ENCODE measurements at regions not wholly inside any gene's neighbourhood (a gene's known extent, or its start where the extent isn't known, plus 50 kb on each side); places are given as distances from the start of the nearest gene placed in this dataset.

DNA sequence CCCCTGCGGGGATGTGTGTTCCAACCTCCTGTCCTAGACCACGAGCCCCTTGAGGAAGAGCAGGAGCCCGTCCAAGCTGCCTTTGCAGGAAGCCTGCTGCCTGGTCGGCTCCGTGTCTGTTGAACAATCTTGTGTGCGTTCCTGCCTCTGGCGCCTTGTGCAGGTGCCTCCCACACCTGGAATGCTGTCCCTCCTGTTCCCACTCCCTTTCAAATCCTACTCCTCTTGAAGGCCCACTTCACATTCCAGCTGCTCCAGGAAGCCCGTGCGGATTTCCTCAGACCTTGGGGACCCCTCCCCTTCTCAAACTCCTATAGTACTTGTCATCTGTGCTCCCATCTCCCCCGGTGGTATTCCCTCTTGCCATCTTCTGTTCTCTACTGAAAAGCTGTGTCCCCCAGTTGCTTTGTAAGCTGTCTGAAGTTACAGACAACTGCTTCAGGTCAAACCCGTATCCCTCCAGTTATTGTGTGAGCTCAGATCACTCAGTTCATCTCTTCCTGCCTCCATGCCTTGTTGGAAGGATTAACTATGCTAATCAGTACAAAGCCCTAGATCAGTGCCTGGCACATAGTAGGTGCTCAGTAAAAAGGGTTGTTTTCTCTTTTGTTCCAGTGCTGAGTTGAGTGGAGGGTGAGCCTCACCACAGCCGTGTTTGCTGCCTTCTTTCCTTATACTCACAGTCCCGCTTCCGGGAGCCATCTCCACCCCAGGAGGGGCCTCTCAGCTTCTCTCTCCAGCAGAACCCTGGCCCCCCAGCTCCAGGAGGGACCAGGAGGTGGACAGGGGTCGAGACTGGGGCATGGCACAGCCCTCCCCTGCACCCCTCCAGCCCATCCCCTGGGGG, 241.8 kb upstream of the CIBAR2 start:
- peak; percentile 26 for FAIRE-seq
- DNase-seq (ENCODE audit: insufficient read length, low spot score): no peak

DNA sequence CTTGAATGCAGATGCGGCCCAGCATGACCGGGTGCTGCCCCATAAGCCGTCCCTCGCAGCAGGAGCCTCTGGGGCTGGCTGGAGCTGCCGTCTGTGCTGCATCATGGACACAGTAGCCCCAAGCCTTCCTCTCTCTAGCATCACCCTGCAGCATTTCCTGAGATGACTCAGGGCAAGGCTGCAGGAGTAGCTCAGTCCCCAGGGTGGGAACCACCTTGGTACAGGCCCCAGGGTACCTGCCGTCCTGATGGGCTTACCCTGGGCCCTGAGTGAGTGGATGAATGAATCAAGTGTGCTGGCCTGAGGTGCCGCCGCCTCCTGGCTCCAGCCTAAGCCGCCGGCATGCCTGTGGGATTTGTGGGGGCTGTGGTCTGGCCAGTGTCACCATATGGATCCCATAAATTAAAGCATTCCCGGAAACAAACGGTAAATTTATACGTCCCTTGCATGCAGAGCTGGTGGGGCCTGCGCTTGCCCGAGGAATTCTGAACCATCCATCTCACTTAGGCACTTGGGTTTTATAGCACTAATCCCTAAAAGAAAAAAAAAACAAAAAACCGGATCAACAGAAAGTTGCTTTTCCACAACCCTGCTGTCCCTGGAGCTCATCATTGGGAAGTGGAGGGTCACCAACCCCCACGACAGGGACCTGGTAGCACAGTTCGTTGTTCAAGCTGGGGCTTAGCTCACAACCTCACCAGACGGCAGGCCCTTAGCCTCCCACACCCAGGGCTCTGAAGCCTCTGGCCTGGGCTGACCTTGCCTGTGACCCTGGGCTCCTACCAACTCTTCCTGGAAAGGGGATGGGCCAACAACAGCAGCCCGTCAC, 242.6 kb upstream of the CIBAR2 start:
- FAIRE-seq (peak; percentile 96), DNase-seq (ENCODE audit: insufficient read length, low spot score) (peak; percentile 96)

DNA sequence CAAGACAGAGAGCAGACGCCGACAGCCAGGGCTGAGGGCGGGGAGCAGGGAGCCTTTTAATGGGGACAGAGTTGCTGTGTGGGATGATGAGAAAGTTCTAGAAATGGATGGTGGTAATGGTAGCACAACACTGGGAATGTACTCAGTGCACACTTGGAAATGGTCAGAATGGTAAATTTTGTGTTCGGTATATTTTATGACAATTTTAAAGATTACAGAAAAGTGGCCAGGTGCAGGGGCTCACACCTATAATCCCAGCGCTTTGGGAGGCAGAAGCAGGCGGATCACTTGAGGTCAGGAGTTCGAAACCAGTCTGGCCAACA, 243.2 kb upstream of the CIBAR2 start:
- FAIRE-seq: no peak

DNA sequence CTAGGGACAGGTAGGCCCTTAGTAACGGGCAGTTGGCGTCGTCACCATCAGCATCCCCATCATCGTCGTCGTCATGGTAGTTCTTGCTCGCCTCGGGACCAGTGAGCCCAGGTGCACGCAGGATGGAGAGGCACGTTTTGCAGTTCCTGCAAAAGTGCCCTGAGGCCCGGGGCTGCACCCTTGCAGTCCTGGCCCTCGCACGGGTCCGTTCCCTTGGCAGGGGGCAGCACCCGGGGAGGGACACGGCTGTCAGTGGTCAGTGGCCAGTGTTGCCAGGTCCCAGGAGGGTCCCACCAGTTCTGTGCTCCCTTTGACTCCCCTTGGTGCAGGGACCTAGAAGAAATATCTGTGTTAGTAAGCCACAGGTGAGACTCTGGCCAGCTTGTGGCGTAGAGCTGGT, 243.9 kb upstream of the CIBAR2 start:
- DNase-seq (ENCODE audit: insufficient read length, low spot score) (no peak), FAIRE-seq (peak; percentile 40)

More for the DNA sequence above, 243.2 kb upstream of the CIBAR2 start:
- DNase-seq (ENCODE audit: insufficient read length, low spot score): no peak

DNA sequence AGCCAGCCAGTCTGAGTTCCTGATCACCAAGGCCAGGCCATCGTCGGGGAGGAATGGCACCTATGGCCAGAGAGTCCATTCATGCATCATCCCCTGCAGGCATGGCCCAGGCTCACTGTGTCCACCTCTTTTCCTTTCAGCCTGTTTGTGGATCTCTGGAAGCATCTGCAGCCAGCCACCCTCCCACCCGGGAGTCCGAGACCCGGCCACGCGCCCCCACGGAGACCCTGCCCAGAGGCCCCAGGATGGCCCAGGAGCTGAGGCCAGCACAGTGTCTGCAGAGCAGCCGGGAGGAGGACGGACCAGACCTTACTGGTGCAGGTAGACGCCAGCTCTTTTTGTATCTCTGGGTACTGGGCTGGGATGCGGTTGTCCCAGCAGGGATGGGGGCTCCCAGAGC, 245.1 kb upstream of the CIBAR2 start:
- no peak for DNase-seq (ENCODE audit: insufficient read length, low spot score)
- FAIRE-seq: peak; percentile 58

DNA sequence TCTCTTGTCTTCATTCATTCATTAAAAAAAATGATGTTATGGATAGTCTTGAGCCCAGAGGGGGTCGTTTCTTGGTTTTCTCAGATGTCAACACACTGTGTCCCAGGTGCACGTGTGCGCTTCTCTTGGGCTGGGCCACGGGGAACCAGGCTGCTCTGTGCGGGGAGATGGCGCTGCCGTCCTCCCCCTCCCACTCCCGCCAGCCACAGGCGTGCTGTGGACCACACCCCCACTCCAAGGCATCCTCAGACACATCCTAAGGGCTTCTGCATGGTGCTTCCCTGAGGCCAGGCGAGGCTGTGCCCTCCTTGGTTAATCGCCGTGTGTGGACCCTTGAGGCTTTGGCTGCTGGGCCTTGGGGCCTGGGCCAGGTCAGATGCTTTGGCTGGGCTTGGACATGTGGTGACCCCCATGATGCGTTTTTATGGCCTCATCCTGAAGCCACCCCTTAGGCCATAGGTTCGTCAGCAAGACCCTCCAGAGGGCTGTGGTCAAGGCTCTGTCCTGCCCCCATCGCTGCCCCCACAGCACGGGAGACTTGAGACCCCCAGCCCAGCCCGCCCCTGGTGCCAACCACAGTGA, 245.7 kb upstream of the CIBAR2 start:
- DNase-seq (ENCODE audit: insufficient read length, low spot score): no peak
- FAIRE-seq: no peak

DNA sequence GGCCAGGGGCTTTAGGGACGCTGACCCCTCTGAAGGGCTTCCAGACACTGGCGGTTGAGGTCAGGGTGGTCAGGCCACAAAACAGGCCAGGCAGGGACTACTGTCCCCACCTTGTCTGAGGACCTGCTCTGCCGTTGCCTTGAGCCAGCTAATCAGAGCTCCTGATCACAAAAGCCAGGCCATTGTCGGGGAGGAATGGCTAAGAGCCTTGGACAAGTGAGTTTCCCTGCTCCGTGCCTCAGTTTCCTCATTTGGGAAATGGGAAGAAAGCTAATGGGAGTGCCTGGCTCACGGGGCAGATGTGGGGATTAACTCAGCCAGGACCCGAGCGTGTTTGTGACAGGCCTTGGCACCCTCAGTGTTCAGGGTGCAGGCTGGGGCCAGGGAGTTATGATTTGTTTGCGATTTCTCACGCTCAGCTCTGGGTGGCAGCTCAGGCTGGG, 246.5 kb upstream of the CIBAR2 start:
- no peak for FAIRE-seq
- no peak for DNase-seq (ENCODE audit: insufficient read length, low spot score)

DNA sequence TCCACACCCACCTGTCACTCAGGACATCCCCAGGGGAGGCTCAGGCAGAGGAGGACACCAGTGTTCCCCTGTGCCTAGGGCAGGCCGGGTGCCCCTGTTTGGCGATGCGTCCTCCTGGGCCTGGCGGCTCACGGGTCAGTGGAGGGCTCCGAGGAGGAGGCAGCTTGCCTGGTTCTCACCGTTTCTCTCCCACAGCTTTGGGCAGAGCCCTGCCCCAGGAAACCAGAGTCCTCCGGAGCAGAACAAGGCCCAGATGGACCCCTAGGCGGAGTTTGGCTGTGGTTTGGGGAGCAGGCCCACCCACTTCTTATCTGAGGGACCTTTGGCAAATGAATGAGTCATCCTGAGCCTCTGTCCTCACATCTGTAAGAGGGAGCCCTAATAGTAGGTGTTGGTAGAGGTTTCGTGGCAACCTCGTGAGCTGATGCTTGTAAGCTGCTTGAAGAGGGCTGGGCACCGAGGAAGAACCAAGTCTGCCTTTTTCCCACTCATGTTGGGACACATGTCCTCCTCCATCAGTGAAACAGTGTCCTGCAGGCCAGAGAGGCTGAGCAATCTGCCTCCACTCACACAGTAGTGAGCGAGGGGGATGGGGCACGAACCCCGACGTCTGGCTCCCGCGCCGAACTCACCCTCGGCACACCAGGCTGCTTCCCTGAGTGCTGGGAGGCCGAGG, 247.0 kb upstream of the CIBAR2 start:
- FAIRE-seq: peak; percentile 42
- no peak for DNase-seq (ENCODE audit: insufficient read length, low spot score)

DNA sequence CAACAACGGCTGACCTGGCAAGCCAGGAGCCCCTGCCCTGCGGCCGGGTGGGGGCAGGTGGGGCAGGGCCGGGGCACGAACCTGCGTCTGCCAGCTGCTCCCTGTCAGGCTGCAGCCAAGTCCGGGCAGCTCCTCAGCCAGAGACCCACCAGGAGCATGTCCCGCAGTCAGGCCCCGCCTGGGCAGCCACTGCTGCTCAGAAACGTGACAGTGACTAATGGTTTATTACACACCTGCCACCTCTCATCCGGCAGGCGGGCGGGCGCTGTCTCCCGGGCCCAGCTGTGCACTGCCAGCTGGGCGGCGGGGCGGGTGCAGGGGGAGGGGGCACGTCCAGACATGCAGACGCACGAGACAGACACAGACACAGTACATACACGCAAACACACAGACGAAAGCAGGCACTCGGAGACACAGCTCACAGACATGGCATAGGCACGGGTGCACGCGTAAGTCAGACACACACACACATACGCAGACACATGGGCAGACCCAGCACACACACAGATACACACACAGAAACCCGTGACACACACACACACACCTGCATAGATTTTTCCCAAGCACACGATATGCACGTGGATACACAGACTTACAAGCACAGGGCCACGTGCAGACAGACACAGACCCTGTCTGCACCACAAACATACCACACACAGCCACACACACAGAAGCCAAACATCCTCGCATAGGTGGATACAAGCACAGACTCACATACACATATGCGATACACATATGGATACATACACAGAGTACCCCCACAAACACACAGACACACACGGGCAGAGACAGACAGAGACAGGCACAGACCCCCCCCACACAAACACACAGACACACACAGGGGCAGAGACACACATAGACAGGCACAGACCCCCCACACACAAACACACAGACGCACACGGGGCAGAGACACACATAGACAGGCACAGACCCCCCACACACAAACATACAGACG, 248.3 kb upstream of the CIBAR2 start:
- FAIRE-seq (peak; percentile 98), DNase-seq (ENCODE audit: insufficient read length, low spot score) (no peak)

DNA sequence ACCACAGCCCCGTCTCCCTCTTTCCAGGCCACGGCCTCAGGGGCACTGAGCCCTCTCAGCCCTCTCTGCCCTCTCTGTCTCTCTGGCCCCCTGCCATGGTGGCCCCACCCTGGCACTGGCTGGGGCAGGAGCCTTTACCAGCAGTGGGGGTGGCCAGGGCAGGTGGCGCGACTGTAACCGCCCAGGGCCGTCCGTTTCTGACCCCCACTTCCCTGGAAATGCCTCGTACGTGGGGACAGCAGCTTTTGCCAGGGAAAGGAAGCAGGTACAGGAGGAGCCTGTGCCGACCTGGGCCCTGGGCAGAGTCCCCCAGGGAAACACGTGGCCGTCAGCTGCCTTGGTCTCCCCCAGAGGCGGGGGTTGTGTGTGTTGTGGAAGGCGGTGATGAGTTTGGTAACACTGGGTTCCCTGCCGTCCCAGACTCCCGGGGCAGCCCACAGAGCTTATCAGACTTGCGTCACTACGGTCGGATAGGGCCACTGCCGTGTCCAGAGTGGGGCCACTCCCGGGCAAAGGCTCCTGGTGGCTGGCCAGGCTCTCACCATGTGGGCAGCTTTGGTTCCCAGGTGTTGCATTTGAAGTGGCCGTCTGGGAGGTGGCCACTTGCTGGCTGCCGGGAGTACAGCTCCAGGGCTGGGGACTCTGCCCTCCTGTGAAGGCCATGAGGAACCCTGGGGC, 249.3 kb upstream of the CIBAR2 start:
- FAIRE-seq (no peak), DNase-seq (ENCODE audit: insufficient read length, low spot score) (no peak)

DNA sequence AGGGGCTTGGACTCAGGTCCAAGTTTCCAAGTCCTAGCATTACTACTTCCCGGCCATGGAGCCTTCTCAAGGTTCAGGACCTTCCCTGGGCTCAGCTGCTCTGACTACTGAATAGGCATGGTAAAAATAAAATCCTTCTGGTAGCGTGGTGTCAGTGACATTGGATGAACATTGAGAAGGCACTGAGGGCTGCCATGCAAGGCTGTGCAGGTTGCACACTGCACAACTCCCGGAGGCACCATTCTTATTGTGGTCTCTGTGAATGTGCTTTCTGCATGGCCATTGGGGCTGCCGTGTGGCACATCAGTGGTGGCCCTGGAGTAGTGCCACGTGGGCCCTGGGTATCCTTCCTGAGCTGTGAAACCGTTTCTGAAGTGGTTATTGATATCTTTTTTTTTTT, 250.2 kb upstream of the CIBAR2 start:
- DNase-seq (ENCODE audit: insufficient read length, low spot score) (no peak), FAIRE-seq (peak; percentile 13)

DNA sequence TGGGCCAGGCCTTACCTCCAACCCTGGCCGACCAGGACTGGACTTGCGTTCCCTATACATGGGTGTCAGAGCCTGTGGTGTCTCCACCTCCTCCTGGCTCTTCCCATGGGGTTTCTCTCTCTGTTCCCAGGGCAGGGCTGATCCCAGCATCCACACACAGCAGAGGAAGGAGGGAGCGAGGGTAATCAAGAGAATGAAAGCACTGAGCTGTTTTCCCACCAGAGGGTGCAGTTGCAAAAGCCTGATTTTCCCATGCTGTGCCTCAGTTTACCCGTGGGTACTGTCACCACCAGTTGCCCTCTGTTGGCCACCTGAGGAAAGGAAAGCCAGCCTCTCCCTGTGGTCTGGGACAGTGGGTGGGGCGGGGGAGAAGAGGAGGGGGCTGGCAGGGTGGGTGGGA, 249.7 kb upstream of the GSE1 start:
- FAIRE-seq (no peak), DNase-seq (ENCODE audit: insufficient read length, low spot score) (no peak)

DNA sequence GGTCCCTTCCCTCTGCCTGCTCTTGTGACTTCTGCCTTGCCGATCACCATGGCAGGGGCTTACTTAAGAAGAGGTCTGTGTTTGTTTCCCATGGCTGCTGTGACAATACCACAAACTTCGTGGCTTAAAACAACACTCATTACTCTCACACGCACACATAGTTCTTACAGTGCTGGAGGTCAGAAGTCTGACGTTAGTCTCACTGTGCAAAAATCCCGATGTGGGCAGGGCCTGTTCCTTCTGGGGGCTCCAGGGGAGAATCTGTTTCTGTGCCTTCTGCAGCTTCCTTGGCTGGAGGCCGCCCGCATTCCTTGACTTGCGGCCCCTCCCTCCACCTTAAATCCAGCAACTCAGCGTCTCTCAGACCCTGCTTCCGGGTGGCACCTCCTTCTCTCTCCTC, 249.2 kb upstream of the GSE1 start:
- peak; percentile 76 for FAIRE-seq
- no peak for DNase-seq (ENCODE audit: insufficient read length, low spot score)

DNA sequence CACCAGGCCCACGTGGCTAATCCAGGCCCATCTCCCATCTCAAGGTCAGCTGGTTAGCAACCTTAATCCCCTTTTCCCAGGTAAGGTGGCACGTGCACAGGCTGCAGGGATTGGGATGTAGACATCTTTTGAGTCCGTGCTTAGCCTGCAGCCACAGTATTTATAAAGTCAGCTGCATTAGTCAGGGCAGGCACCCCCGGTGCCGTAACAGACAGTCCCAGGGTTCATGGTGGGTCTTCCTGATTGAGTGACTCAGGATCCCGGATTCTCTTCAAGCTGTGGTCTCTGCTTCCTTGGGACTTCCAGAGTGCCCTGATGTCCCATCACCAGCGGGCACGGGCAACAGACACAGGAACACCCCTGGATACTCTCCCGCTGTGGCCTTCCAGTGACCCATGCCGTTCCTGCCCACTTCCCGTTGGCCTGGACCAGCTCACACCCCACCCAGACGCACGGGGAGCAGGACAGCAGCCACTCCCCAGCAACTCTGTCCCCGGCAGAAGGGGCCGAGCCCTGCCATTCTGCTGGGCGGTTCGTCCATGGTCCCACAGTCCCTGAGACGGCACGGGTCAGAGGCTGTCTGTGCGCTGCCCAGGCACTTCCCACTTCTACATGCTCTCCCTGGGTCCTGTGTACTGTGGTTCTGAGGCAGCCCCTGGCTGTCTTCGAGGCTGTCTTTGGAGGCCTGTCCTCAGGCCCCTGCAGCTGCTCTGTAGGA, 248.6 kb upstream of the GSE1 start:
- no peak for DNase-seq (ENCODE audit: insufficient read length, low spot score)
- FAIRE-seq: no peak

DNA sequence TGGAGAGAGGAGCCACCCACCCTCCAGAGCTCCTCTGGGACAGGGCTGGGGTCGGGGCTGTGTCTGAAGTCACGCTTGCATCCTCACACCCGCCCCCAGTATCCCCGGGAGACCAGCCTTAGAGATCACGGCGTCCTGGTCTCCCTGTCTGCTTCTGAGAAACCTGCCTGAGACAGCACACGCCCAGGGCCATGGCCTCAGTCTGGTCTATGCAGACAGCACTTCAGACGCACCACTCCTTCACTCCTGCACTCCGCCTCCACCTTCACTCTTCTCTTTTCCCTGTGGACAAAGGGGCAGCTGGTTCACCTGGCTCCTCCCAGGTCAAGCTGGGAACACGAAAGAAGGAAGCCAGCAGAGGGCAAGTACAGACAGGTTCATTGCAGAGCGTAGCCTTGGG, 248.0 kb upstream of the GSE1 start:
- FAIRE-seq (peak; percentile 36), DNase-seq (ENCODE audit: insufficient read length, low spot score) (no peak)

DNA sequence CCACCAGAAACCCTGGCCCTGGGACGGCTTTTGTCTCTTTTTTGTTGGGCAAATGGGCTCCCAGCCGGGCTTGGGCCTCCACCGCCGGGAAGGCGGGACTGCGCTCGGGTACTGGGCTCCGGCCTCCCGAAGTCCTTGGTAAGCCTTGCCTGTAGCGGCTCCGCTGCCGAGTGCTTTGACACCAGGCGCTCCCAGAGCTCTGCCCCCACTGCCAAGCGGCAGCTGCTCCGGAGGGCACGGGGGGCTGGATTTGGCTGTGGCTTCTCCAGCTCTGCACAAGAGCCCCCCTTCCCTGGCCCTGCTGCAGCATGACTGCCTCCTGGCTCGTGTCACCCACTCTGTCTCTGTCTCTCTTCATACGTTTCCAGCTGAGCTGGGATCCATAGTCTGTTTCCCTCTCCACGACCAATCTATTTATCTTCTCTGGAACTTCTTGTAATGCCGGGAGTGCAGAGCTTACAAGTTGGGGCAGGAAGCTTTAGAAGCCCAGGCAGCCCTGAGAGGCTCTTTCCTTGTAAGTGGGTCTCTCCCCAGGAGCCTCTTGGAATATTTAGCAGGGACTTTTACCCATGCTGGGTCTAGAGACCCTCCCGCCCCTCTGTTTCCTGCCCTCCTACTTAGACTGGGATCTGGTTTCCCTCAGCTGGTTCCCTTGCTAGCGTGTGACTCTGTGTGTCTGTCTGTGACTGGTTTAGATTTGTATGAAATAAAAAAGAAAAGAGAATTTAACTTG, 246.9 kb upstream of the GSE1 start:
- peak; percentile 23 for FAIRE-seq

DNA sequence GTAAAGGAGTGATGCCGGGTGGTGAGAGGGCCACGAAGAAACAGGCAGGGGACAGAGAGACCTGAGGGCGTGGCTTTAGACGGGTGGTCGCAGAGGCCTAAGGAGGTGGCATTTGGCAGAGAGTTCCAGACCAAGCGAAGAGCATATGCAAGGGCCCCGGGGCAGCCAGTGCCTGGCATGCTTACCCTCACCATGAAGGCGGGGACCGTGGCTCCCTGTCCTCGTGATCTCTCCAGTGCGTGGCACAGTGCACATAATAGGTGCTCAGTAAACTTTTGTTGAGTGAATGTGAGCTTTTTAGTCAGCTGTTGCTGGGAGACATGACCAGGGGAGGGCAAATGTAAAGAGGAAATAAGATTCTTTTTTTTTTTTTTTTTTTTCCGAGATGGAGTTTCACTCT, 245.6 kb upstream of the GSE1 start:
- FAIRE-seq (no peak), DNase-seq (ENCODE audit: insufficient read length, low spot score) (no peak)

More for the DNA sequence above, 246.9 kb upstream of the GSE1 start:
- no peak for DNase-seq (ENCODE audit: insufficient read length, low spot score)

DNA sequence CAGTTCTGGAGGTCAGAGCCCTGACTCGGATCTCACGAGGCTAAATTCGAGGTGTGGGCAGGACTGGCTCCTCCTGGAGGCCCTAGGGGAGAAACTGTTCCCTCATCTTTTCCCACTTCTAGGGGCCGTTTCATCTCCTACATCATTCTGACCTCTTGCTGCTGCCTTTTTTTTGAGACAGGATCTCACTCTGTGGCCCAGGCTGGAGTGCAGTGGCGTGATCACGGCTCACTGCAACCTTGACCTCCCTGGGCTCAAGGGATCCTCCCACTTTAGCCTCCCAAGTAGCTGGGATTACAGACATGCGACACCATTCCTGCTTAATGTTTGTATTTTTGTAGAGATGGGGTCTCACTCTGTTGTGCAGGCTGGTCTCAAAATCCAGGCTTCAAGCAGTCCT, 244.1 kb upstream of the GSE1 start:
- DNase-seq (ENCODE audit: insufficient read length, low spot score) (no peak), FAIRE-seq (no peak)

Measured in HTR-8/SVneo (cell line).